Thoracic aorta (tissue), 2 donors: ENCODE measurements at regions not wholly inside any gene's neighbourhood (a gene's known extent, or its start where the extent isn't known, plus 50 kb on each side); places are given as distances from the start of the nearest gene placed in this dataset.

ENCODE experiments used
- ATAC-seq: fragments of 150-250 bp; one replicate; pipeline ENCODE4 v1.8.0; 2017; ENCODE audit warnings: low read depth; ENCODE audit not compliant: insufficient number of reproducible peaks, low FRiP score
- DNase-seq: peaks from one replicate; pipeline ENCODE4 v3.0.0-alpha.2; 2020; ENCODE audit warnings: low spot score
- H3K27ac ChIP-seq, 2 donors: fragments of 200-600 bp; sonication (generic); 1 replicate in 1 of 2; 2 replicates in 1 of 2; pipeline ENCODE4 v1.5.1; 2016; ENCODE audit warnings: mild to moderate bottlenecking in 2 of 2, moderate library complexity in 2 of 2
- H3K27me3 ChIP-seq: fragments of 200-600 bp; sonication (generic); replicated peaks from 2 replicates; pipeline ENCODE4 v1.6.0; 2016; ENCODE audit warnings: mild to moderate bottlenecking; ENCODE audit not compliant: insufficient read depth
- H3K36me3 ChIP-seq: fragments of 200-600 bp; sonication (generic); one replicate; pipeline ENCODE4 v1.5.1; 2016
- H3K4me1 ChIP-seq, 2 donors: fragments of 200-600 bp; sonication (generic); 1 replicate in 1 of 2; 2 replicates in 1 of 2; pipeline versions ENCODE4 v1.5.1 to v1.6.0; 2016; ENCODE audit warnings: low read depth in 2 of 2, mild to moderate bottlenecking in 1 of 2; ENCODE audit not compliant: control insufficient read depth in 1 of 2
- H3K4me3 ChIP-seq: fragments of 200-600 bp; sonication (generic); 2 replicates; pipeline ENCODE4 v1.5.1; 2016; ENCODE audit warnings: mild to moderate bottlenecking
- H3K9me3 ChIP-seq: fragments of 200-600 bp; sonication (generic); 2 replicates; pipeline ENCODE4 v1.5.1; 2016
- TF ChIP-seq, protein P1 (sequence below): fragments of 200-600 bp; sonication (generic); IDR thresholded peaks from one replicate; pipeline ENCODE4 v1.5.1; 2019; ENCODE audit warnings: antibody characterized with exemption

GRCh38 chr2:187873132-187873531, 318.9 kb upstream of the TFPI start:
- DNase-seq (no peak), ATAC-seq (no peak)
- H3K27ac ChIP-seq, result no peak overlapping the region
- H3K27me3 ChIP-seq, result no peaks in the 10 kb centered on the region
- TF ChIP-seq, protein P1, sequence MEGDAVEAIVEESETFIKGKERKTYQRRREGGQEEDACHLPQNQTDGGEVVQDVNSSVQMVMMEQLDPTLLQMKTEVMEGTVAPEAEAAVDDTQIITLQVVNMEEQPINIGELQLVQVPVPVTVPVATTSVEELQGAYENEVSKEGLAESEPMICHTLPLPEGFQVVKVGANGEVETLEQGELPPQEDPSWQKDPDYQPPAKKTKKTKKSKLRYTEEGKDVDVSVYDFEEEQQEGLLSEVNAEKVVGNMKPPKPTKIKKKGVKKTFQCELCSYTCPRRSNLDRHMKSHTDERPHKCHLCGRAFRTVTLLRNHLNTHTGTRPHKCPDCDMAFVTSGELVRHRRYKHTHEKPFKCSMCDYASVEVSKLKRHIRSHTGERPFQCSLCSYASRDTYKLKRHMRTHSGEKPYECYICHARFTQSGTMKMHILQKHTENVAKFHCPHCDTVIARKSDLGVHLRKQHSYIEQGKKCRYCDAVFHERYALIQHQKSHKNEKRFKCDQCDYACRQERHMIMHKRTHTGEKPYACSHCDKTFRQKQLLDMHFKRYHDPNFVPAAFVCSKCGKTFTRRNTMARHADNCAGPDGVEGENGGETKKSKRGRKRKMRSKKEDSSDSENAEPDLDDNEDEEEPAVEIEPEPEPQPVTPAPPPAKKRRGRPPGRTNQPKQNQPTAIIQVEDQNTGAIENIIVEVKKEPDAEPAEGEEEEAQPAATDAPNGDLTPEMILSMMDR, result no peak
- no peaks in the 10 kb centered on the region for H3K9me3 ChIP-seq
- H3K4me3 ChIP-seq, result no peak overlapping the region
- H3K36me3 ChIP-seq, result no peaks in the 10 kb centered on the region
- H3K4me1 ChIP-seq, result peaks cover 0 to 5% of the 10 kb centered on the region in 2 donors

- TF ChIP-seq, protein P1, result no peak
These were observed 320.6 kb upstream of the TFPI start for GRCh38 chr2:187874786-187875185.

GRCh38 chr2:187875261-187876141, 321.3 kb upstream of the TFPI start:
- Histone ChIP-seq H3K4me1 (peaks cover 0 to 5% of the 10 kb centered on the region in 2 donors), H3K36me3 (no peaks in the 10 kb centered on the region), H3K27me3 (no peaks in the 10 kb centered on the region), H3K9me3 (no peaks in the 10 kb centered on the region), H3K27ac (no peak overlapping the region), H3K4me3 (no peak overlapping the region)
- TF ChIP-seq, protein P1, result no peak
- no peak for ATAC-seq
- no peak for DNase-seq

More at GRCh38 chr2:187874786-187875185, 320.6 kb upstream of the TFPI start:
- DNase-seq (no peak), ATAC-seq (no peak)
- Histone ChIP-seq H3K36me3 (no peaks in the 10 kb centered on the region), H3K9me3 (no peaks in the 10 kb centered on the region), H3K4me1 (peaks cover 0 to 5% of the 10 kb centered on the region in 2 donors), H3K27me3 (no peaks in the 10 kb centered on the region), H3K4me3 (no peak overlapping the region), H3K27ac (no peak overlapping the region)

DNA sequence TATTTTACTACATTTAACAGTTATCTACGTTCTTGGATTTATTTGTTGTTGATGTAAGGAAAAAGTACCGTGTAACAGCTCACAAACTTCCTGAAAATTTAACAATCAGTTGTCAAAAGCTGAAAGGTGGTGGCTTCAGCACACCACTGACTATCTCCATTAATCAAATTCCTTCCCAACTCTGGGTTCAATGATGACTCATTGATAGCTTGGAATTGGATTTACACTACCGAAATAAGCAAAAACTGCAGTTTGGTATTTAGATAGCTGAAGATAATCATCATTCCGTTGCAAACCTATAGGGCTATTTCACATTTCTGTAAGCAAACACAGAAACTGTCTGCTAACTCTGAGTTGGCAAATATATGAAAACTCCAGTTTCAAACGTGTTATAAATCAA, 322.3 kb upstream of the TFPI start:
- no peaks in the 10 kb centered on the region for H3K36me3 ChIP-seq
- H3K27ac ChIP-seq, result no peak overlapping the region
- H3K27me3 ChIP-seq, result no peaks in the 10 kb centered on the region
- H3K4me1 ChIP-seq, result peaks cover 0 to 5% of the 10 kb centered on the region in 2 donors
- no peaks in the 10 kb centered on the region for H3K9me3 ChIP-seq
- no peak for DNase-seq
- ATAC-seq, result no peak
- H3K4me3 ChIP-seq, result no peak overlapping the region
- TF ChIP-seq, protein P1, result no peak

- Histone ChIP-seq H3K27me3 (no peaks in the 10 kb centered on the region), H3K36me3 (no peaks in the 10 kb centered on the region), H3K4me3 (no peak overlapping the region), H3K27ac (no peak overlapping the region), H3K9me3 (no peaks in the 10 kb centered on the region), H3K4me1 (peaks cover 0 to 5% of the 10 kb centered on the region in 2 donors)
- TF ChIP-seq, protein P1, result no peak
- DNase-seq, result no peak
- ATAC-seq, result no peak
These were observed 323.2 kb upstream of the TFPI start for GRCh38 chr2:187877391-187877790.
